HEK293T (cell line): ENCODE measurements at regions not wholly inside any gene's neighbourhood (a gene's known extent, or its start where the extent isn't known, plus 50 kb on each side); places are given as distances from the start of the nearest gene placed in this dataset.

Experiments used
- CTCF ChIA-PET: fragments of 350-600 bp; formaldehyde crosslinking; extraction: SDS; loops from one replicate; lab custom pipeline; 2021; ENCODE audit warnings: antibody characterized with exemption, inconsistent platforms; lab: Yijun Ruan, JAX
- POLR2A ChIA-PET: fragments of 350-600 bp; formaldehyde crosslinking; extraction: SDS; loops from one replicate; lab custom pipeline; 2020; ENCODE audit warnings: antibody characterized with exemption, inconsistent platforms; lab: Yijun Ruan, JAX
- DNase-seq: peaks from one replicate; pipeline ENCODE4 v3.0.0; 2012; ENCODE audit warnings: mixed read lengths; ENCODE audit errors: extremely low spot score
- ARNT ChIP-seq: fragments of 450-650 bp; IDR thresholded peaks from 2 replicates; pipeline ENCODE4 v1.6.1; 2017; ENCODE audit warnings: mild to moderate bottlenecking
- BHLHE40 ChIP-seq: fragments of 450-650 bp; IDR thresholded peaks from 2 replicates; pipeline ENCODE4 v1.6.1; 2016; ENCODE audit warnings: mild to moderate bottlenecking, moderate library complexity, borderline replicate concordance
- CTBP1 ChIP-seq: fragments of 450-650 bp; IDR thresholded peaks from 2 replicates; pipeline ENCODE4 v1.6.1; 2016; ENCODE audit warnings: borderline replicate concordance
- ELF4 ChIP-seq: fragments of 450-650 bp; IDR thresholded peaks from 2 replicates; pipeline ENCODE4 v1.6.1; 2017; ENCODE audit warnings: antibody characterized with exemption
- FOXA1 ChIP-seq: fragments of 450-650 bp; IDR thresholded peaks from 2 replicates; pipeline ENCODE4 v1.6.1; 2016; ENCODE audit warnings: mild to moderate bottlenecking
- FOXK2 ChIP-seq: fragments of 450-650 bp; IDR thresholded peaks from 2 replicates; pipeline ENCODE4 v1.6.1; 2016; ENCODE audit warnings: mild to moderate bottlenecking
- FOXM1 ChIP-seq: fragments of 450-650 bp; IDR thresholded peaks from 2 replicates; pipeline ENCODE4 v1.6.1; 2017; ENCODE audit warnings: mild to moderate bottlenecking, borderline replicate concordance
- HDGF ChIP-seq: fragments of 450-650 bp; IDR thresholded peaks from 2 replicates; pipeline ENCODE4 v1.6.1; 2017; ENCODE audit warnings: antibody characterized with exemption, borderline replicate concordance
- L3MBTL2 ChIP-seq: fragments of 450-650 bp; conservative IDR thresholded peaks from 2 replicates; pipeline ENCODE4 v1.6.1; 2016; ENCODE audit warnings: mild to moderate bottlenecking
- LEF1 ChIP-seq: fragments of 450-650 bp; IDR thresholded peaks from 2 replicates; pipeline ENCODE4 v1.6.1; 2017; ENCODE audit warnings: mild to moderate bottlenecking, borderline replicate concordance
- NFRKB ChIP-seq: fragments of 450-650 bp; IDR thresholded peaks from 2 replicates; pipeline ENCODE4 v1.6.1; 2016; ENCODE audit warnings: mild to moderate bottlenecking, moderate library complexity
- SP1 ChIP-seq: fragments of 450-650 bp; IDR thresholded peaks from 2 replicates; pipeline ENCODE4 v1.6.1; 2017
- SUZ12 ChIP-seq: fragments of 450-650 bp; IDR thresholded peaks from 2 replicates; pipeline ENCODE4 v1.6.1; 2016; ENCODE audit warnings: mild to moderate bottlenecking
- TARDBP ChIP-seq: fragments of 450-650 bp; IDR thresholded peaks from 2 replicates; pipeline ENCODE4 v1.6.1; 2016
- ZNF384 ChIP-seq: fragments of 450-650 bp; IDR thresholded peaks from 2 replicates; pipeline ENCODE4 v1.6.1; 2016
- TF ChIP-seq, protein P1 (sequence below): fragments of 450-650 bp; IDR thresholded peaks from 2 replicates; pipeline ENCODE4 v1.6.1; 2016

- ChIA-PET POLR2A (no interaction called here), CTCF (interaction anchor here (0.6 kb wide), 1 partner anchor 235 kb away, joined by 6 read pairs; no protein-coding TSS in a partner anchor)
- TF ChIP-seq TARDBP = no peak
- TF ChIP-seq LEF1 = no peak
- DNase-seq = no peak
Observed at GRCh38 chr11:121829159-121829643, 286.8 kb downstream of the BLID start.

DNA sequence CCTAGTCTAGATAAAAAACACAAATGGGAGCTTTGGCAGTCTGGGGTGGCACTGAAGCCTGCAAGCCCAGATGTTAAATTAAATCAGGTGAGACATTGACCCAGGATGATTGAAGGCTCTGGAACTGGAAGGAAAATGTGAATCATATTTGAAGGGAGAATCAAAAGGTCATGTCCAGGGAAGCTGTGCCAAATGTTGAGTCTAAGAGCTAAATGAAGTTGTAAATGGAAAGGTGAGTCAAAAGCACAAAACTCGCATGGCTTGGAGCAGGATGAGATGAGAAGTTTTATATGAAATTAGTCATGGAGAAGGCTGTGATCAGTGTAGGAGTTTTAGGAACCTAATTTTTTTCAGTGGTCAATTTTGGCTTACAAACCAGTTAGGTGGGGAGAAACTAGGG lies 301.1 kb downstream of the BLID start:
- DNase-seq = no peak
- TF ChIP-seq NFRKB = no peak
- TF ChIP-seq ZNF384 = no peak
- no peak for TF ChIP-seq TARDBP
- no peak for TF ChIP-seq LEF1
- no peak for TF ChIP-seq FOXK2
- no peak for TF ChIP-seq BHLHE40
- no peak for TF ChIP-seq FOXA1
- no peak for TF ChIP-seq L3MBTL2
- TF ChIP-seq SUZ12 = no peak
- no peak for TF ChIP-seq SP1
- ChIA-PET POLR2A (no interaction called here), CTCF (no interaction called here)

DNA sequence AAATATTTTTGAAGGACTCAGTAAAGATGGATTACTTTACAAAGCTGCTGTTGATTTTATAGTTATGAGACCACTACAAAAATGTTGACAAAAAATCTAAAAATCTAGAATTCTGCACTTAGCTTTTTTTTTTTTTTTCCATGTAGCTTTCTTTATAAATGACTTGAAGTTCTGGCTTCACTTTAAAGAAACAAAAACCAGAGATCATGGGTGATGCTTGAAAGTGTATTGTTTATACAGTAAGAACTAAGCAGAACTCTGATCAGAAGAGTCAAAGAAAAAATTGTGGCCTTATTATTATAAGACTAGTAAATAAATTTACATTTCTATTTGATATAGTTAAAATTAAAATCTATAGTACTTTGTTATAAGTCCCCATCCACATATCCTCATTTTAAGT lies 301.7 kb downstream of the BLID start:
- DNase-seq = no peak
- TF ChIP-seq FOXA1 = no peak
- TF ChIP-seq, protein P1, sequence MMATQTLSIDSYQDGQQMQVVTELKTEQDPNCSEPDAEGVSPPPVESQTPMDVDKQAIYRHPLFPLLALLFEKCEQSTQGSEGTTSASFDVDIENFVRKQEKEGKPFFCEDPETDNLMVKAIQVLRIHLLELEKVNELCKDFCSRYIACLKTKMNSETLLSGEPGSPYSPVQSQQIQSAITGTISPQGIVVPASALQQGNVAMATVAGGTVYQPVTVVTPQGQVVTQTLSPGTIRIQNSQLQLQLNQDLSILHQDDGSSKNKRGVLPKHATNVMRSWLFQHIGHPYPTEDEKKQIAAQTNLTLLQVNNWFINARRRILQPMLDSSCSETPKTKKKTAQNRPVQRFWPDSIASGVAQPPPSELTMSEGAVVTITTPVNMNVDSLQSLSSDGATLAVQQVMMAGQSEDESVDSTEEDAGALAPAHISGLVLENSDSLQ = no peak
- no peak for TF ChIP-seq FOXM1
- TF ChIP-seq ARNT = no peak
- no peak for TF ChIP-seq NFRKB
- TF ChIP-seq ELF4 = no peak
- no peak for TF ChIP-seq ZNF384
- no peak for TF ChIP-seq HDGF
- TF ChIP-seq BHLHE40 = no peak
- TF ChIP-seq LEF1 = no peak
- no peak for TF ChIP-seq L3MBTL2
- TF ChIP-seq FOXK2 = no peak
- no peak for TF ChIP-seq SUZ12
- no peak for TF ChIP-seq CTBP1
- no peak for TF ChIP-seq TARDBP
- TF ChIP-seq SP1 = no peak
- ChIA-PET CTCF (no interaction called here), POLR2A (no interaction called here)

DNA sequence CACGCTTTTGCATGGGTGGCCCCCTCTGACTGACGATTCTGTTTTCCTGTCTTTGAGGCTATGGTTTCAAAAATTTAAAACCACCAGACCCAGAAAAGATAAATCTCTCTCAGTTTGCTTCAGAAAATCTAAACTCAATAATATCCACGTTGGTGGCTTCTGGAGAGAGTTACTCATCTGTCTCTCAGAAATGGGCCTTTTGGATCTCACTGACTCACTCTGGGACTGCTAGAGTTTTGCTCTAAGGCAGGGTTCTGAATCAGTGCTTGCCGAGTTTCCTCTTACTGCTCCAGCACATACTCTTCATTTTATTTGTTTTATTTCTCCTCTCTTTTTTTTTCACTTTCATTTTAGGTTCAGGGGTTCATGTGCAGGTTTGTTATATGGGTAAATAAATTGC lies 305.7 kb downstream of the BLID start:
- TF ChIP-seq HDGF (no peak), ELF4 (no peak), BHLHE40 (no peak), CTBP1 (no peak), ARNT (no peak), LEF1 (no peak), SUZ12 (no peak), SP1 (no peak), FOXK2 (no peak), FOXA1 (no peak)
- TF ChIP-seq, protein P1 = no peak
- DNase-seq = no peak
- POLR2A ChIA-PET = no interaction called here
- CTCF ChIA-PET = no interaction called here

- CTCF ChIA-PET = no interaction called here
- POLR2A ChIA-PET = no interaction called here
- DNase-seq = no peak
- no peak for TF ChIP-seq FOXM1
- TF ChIP-seq HDGF = no peak
- TF ChIP-seq ZNF384 = no peak
- no peak for TF ChIP-seq SP1
- no peak for TF ChIP-seq NFRKB
- no peak for TF ChIP-seq FOXA1
- no peak for TF ChIP-seq LEF1
- TF ChIP-seq CTBP1 = no peak
- no peak for TF ChIP-seq SUZ12
- no peak for TF ChIP-seq TARDBP
- TF ChIP-seq ARNT = no peak
- no peak for TF ChIP-seq L3MBTL2
- TF ChIP-seq FOXK2 = no peak
- TF ChIP-seq, protein P1 = no peak
- no peak for TF ChIP-seq ELF4
- no peak for TF ChIP-seq BHLHE40
Observed at GRCh38 chr11:121808096-121808495, 307.9 kb downstream of the BLID start.

DNA sequence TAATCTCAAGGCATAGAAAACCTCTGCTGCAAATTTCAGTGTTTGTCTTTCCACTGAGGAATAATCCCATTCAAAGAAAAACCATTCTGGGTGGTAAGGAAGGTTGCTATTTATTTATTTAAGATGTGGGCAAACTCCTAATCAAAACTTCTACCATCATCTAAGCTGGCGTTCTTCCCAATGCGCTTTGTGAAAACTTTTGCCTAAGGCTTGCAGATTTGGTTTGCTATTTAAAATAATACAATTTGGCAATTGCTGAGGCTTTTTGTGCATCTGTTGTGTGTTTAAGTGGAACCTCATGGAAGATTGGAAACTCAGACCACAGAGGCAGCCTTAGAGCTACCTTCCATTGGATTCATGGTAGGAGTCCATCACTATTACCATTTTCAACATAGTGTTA lies 309.0 kb downstream of the BLID start:
- CTCF ChIA-PET = no interaction called here
- no peak for TF ChIP-seq SUZ12
- no peak for DNase-seq
- POLR2A ChIA-PET = no interaction called here

GRCh38 chr11:121802542-121802941 lies 313.5 kb downstream of the BLID start:
- CTCF ChIA-PET = no interaction called here
- POLR2A ChIA-PET = no interaction called here
- TF ChIP-seq NFRKB (no peak), FOXM1 (no peak), ZNF384 (no peak), SUZ12 (no peak), TARDBP (no peak), CTBP1 (no peak), LEF1 (no peak), HDGF (no peak), ELF4 (no peak)
- DNase-seq = no peak
